Islet of Langerhans (tissue), 1 donor: ENCODE measurements at regions not wholly inside any gene's neighbourhood (a gene's known extent, or its start where the extent isn't known, plus 50 kb on each side); places are given as distances from the start of the nearest gene placed in this dataset.

Experiments
- FAIRE-seq: peaks from one replicate; lab custom pipeline; 2011; peaks lifted over from hg19 to GRCh38; lab: Jason Lieb, UNC

DNA sequence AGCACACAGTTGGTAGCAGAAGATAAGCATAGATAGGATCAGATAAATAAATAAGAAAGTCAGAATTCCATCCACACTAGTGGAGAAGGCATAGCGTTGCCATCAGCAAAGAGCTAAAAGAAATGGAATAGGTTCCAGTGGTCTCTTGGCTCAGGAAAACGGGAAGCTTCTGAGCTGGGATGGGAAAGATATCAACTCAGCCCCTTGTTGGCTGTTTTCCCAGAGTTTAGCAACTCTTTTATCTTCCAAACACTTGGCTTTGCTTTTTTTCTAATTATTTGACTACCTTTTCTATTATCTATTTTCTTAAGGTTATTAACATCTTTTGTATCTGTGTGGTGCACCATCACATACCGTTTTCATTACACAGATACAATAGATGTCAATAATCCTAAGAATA is 445.7 kb upstream of the TRPC7 start:
- FAIRE-seq: no peak

DNA sequence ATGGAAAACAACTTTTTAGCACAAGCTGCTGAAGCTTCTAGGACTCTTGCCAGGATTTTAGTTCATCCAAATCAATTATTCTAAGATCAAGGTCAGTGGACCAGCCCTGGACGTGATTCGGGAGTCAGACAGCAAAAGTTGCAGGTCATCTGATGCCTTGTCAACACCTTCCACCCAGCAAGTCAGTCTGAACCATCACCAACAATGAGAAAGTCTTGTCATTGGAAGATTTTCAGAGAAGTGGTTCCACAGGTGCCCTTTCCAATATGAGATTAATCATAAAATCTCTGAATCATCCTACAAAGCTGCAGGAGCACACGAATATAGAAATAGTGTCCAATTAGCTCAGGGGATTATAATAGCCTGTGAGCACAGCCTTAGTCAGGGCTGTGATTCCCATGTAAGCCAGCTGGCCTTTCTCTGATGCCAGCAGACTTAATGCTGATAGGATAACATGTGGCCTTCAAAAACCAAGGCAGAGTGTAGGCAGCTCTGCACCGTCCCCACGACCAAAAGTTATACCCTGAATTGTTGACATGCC is 445.0 kb upstream of the TRPC7 start:
- FAIRE-seq: no peak

DNA sequence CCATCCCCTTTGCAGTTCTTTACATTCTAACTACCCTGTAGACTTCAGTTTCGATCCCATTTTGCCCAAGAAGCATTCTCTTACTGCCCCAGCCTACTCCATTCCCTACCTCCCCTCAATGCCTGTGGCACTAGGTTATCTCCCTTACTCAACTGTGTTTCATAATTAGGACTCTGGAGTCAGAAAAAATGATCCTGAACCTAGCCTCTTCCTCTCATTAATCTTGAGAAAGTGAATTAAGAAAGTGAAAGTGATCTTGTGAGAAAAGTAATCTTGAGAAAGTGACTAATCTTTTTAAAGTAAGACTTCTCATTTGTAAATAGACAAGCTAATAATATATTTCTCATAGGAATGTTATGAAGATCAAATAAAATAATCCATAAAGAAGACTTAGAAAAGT is 444.0 kb upstream of the TRPC7 start:
- FAIRE-seq: no peak

DNA sequence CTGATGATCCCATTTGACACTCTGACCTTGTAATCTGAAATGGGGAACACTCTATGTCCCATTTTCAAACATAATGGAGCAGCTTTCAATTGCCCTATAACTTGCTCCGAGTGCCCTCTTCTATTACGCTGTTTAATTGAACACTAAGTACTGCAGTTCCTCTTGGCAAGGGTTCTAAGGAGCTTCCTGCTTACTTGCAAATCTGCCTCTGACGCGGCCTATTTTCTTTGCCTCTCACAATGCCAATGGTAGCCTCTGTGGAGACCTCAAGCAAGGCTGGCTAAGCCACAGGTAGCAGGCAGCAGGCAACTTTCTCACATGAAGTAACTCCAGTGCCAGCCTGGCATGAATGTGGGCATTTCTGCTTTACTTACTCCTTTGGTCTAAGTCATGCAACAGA is 443.4 kb upstream of the TRPC7 start:
- FAIRE-seq: no peak

DNA sequence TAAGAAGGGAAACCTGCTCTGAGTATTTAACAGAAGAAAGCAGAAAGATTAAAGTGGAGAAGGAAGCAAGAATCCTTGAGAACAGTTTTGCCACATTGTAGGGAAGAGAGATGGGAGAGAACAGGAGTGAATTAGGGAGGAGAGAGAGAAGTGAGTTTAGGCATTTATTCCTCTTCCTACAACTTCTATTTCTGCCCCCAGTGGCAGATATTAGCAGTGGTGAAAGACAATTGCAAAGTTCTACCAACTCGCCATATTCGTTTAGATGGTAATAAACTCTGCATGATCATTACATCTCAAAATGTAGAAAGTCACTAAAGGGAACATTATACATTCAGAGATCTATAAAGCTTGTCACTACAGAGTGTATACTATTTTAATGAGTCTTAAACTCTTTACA is 440.1 kb upstream of the TRPC7 start:
- no peak for FAIRE-seq

DNA sequence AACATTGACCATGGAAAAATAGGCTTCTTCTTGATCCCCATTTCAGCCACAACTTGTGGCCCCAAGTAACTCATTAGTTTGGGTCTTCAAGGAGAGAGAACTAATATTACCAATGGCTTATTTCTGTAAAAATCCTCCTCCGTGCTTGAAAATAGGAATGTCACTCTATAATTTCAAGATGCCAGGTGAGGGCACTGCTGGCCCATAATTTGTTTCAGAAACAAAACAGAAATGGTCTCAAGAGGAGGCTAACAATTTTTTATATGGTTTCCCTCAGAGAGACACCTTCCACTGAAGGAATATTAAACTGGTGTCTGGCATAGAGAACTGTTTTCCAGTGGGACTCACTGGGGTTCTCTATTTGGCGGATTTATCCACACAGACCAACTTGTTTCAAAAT is 437.0 kb upstream of the TRPC7 start:
- FAIRE-seq: peak; percentile 96

DNA sequence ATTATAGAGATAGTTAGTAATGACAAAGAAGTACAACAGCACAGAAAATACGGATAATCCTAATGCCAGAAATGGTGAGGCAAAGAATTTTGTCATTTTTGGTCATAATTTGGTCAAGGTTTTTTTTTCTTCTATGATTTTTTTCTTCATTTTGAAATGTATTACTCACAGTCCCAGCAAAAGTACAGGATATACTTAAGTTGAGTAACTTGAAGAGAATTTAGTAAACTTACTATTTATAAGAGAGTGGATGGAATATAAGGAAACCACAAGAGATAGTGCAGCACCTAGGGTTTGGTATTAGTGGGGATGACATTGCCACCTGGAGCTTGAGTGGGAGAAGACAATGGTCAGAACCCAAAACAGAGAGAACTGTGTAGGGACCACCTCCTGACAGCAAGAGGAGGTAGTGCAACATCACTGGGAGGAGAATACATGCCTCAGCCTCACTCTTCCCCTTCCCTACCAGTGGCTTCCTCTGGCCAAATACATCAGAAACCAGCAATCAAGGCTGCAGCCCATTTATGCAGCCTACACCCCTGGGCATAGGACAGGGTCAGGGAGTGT is 434.5 kb upstream of the TRPC7 start:
- FAIRE-seq: no peak

DNA sequence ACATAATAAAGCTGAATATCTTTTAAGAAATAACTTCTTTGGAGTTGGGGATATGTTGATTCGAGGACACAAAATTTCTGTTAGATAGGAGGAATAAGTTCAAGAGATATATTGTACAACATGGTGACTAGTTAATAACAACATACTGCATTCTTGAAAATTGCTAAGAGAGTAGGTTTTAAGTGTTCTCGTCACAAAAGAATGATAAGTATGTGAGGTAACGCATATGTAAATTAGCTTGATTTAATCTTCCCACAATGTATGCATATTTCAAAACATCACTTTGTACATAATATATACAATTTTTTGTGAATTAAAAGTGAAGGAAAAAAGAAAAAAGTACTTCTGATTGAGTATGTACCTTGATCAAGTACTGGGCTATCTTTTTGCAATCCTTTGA is 428.0 kb upstream of the TRPC7 start:
- no peak for FAIRE-seq

DNA sequence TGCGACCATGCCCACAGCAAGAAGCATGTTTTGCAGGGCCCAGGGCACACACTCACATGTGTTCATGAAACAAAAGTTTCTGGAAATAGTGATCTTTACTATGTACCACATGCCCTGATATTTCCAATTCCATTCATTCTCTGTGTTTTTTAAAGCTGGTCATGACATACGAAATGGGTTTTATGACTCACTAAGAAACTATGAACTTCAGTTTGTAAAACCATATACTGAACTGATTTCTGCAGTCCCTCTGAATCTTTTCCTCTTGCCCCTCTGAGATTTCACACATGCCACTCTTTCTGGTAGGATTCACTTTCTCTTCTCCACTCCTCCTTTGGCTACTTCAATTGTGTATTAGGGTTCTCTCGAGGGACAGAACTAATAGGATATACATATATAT is 416.1 kb upstream of the TRPC7 start:
- FAIRE-seq: no peak

DNA sequence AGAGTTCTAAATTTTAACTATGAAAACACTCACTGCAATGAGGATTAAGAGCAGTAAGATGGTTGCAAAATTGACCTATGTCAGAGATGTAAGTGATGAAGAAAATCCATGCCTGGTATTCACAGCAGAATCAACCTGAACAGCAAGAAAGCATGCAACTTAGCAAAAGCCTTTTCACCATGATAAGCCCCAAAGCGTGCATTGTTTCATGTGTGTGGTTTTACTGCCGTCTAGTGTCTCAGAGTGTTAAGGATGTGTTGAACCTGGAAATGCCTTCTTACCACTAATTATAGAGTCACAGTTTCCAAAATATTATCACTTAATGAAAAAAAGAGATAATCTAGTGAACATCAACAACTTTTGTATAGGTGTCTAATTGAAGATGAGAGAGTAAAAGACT is 415.2 kb upstream of the TRPC7 start:
- FAIRE-seq: no peak

DNA sequence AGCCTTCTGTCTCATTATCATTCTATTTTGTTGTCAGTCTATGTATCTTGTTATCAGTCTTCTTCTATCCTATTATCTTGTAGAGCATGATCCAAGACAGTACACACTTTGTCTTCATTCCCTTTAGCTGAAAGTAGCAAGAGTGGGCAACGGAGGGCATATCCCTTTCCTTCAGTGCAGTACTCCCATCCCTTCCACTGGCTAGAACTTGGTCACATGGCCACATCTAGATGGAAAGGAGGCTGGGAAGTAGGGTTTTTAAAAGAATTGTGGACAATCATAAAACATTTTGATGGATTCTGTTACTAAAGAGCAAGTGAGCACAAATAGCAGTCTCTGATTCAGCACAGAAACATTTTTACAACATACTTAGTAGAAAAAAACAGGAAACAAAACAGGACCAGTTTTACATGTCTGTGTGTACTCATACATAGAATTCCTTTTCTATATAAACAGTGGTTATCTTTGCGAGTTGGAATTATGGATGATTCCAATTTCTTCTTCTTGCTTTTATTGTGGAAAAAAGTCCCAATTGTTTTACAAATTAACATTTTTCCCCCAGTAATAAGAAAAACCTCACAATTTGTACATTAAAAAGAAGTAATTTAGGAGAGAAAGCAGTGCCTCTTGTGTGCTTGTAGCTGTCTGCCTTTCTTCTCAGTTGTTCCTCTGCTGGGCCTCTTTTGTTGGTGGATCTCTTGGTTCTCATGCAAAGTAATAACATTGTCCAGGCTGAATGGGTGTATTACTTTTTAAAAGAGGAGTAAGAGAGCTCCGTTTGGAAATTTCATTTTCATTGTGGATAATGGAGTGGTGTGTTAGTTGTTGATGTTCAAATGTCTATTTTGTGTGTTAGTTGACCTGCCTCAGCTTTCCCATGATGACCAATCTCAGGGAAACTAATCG is 410.9 kb upstream of the TRPC7 start:
- no peak for FAIRE-seq

DNA sequence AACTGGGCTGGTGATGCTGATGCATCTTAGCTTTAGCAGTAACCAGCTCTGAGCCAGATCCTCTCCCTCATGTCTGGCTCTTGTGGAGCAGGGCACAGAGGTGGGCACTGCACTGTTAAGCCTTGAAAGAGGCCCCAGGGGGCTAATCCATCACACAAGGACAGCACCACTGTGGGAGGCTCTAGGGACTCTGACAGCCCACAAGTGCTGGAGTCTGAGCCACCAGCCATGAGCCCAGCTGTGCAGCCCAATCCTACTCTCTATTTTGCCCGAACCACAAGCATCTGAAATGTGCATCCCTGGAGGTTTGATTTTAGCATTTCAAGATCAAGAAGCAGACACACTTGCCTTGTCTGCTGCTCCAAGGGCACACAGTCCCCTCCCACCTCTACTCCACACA is 407.1 kb upstream of the TRPC7 start:
- no peak for FAIRE-seq

DNA sequence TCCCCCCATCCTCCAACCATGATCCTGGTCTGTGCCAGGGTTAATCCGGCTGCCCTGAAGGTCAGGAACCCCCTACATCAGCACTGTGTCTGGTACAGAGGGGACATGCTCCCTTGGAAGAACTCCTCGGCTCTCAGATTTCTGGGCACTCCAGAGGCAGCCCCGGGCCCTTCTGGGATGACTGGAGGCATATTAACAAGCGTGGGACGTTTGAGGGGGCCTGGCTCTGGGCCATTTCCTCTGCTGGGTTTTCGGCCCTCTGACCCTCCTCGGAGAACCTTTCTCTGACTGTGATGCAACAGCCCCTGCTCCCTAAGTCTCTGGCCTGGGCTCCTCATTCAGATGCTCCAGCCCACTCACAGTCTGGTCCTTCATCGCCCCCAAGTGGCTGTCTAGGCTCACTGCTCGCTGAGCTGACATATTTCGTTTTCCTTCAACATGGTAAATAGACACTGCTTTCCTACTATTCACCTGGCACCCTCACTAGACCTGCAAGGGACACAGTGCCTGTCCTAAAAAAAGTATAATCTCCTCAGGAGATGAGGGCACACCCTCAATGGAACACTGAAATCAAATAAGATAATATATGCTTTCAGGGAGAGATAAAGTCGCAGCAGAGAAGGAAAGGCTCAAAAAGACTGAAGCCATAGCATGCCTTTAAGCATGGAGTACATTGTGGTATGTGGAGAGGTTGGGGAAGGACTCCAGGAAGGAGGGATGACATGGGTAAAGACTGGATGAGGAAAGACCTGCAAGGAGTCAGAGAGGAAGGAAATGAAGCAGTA is 404.7 kb upstream of the TRPC7 start:
- FAIRE-seq: no peak

DNA sequence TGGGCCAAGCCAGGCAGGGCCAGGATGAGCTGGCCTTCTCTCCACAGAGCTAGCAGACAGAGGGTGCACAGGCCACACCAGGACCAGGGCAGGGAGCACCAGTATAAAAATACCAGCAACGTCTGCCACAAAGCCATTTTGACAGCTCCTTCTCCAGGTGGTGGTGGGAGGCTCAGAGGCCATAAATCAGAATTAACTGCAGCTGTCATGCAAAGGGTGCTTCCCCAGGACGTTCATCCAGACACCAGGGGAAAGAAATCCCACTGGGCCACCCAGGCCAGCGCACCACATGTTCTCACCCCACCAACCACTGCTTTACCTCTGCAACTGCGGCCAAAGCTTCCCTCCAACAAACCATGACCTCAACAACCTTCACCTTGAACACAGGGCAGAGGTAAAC is 403.7 kb upstream of the TRPC7 start:
- no peak for FAIRE-seq

DNA sequence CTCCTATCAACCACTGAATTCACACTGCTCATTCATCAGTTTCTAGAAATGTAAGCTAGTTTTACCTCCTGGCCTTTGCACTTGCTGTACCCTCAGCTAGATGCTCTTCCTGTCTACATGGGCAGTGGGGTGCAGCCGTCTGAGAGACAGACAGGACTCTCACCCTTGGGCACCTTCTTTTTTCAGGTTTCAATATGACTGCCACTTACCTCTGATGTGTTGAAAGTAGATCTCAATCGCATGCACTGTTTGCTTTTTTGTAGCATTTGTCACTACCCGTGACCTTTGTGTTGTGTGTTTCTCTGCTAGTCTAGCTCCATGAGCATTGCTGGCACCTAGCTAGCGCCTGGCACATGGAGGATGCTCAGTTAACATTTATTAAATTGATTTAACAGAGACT is 403.1 kb upstream of the TRPC7 start:
- FAIRE-seq: no peak

DNA sequence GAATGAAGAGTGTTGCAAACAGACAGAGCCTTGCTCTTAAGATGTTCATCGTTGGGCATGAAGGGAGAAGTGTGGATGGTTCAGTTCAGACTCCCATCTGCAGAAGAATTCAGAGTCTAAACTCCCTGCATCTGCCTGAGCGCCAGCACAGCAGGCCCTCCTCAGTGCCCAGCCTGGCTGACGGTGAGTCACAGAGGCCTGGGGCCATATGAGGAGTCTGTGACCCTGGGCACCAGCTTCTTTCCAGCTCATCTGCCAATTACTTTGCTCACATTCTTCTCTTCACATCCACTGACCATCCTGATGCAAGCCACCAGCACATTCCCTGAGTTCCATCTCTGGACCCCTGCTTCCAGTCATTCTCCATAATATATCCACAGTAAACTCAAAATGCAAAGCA is 401.1 kb upstream of the TRPC7 start:
- FAIRE-seq: no peak

DNA sequence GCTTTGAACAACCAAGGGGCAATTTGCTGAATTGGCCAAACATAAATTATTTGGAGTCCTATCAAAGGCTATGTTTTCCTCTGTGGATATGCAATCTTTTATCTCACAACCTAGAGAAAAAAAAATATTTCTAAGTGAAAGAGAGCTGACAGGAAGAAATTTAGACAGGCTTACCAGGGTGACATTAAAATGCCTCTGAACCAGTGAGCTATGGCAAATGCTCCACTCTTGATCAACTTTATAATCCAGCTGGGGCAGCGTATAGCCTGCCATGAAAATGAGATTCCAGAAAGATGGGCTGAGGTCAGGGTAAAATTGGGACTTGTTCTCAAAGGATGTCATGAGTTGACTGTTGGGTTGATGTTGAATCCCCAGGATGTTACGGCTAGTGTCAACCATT is 399.3 kb upstream of the TRPC7 start:
- FAIRE-seq: no peak

DNA sequence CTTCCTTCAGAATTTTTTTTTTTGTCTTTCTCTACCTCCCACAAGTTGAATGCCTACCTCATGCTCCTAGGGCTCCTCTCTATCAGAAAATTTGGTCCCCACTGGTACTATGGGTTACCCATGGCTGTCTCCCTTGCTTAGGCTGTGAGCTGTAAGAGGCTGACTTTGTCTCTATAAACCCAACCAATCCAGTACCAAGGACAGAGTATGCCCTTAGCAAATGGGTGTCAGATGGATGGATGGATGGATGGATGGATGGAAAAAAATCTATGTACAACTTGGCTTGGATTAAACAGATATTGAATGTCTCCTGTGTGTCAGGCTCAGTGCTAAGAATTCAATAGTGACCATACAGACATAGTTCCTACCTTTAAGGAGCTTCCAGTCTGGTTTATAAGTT is 398.2 kb upstream of the TRPC7 start:
- FAIRE-seq: no peak

DNA sequence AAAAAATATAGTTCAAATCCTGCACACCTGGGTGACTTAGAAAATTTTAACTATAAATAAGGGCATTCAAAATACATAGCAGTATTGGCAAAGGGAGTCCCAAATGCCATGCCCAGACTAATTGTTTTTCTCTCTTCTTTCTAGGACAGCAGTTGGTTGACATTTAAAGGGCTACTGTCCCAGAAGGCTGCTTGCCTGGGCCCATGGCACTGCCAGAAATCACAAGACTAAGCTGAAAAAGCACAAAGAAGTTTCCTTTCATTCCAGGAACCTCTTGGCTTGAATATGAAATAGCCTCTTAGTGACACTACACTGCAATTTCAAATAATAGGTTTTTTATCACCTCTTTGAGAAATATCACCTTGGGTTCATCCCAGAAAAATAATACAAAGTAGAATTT is 388.9 kb upstream of the TRPC7 start:
- FAIRE-seq: no peak

DNA sequence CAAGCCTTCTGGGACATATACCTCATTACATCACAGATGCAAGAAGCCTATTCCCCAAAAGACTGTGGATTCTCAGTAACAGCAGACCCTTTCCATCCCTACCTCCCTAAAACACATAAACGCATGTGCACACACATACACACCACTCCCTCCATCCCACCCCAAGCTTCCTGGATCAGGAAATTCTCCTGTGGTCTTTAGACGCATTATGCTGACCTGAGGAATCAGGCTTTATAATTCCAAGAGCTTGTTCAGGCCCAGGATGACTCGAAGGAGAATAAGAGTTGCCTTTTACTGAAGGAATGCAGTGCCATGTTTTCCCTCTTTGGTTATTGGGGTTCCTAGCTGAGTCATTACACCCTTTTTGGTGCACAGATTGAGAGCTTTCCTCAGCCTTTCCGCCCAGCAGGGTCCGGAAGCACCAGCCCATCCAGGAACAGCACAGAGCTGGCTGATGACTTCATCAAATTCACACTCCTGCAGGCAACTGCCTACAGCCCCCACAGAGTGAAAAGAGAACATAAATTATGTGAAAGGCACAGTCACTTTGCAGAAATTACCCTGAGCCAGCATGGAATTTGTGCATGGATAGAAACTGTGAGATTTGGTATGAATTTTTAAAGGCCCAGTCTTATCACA is 385.0 kb upstream of the TRPC7 start:
- FAIRE-seq: no peak

DNA sequence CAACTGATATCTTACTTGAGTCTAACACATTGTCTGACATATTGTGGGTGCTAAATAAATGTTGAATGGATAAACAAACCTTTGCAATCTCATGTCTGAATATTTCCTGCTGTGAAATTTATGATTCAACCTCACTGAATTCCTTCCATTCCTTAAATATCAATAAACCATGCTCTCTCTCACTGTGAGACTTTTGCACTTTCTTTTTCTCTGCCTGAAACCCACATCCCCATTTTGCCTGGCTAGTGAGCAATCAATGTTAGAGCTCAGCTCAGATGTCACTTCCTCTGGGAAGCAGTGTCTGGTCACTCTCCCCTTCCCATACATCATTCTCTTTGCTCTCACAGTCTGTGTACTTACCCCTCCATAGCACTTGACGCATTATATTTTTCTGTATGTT is 383.7 kb upstream of the TRPC7 start:
- FAIRE-seq: no peak

DNA sequence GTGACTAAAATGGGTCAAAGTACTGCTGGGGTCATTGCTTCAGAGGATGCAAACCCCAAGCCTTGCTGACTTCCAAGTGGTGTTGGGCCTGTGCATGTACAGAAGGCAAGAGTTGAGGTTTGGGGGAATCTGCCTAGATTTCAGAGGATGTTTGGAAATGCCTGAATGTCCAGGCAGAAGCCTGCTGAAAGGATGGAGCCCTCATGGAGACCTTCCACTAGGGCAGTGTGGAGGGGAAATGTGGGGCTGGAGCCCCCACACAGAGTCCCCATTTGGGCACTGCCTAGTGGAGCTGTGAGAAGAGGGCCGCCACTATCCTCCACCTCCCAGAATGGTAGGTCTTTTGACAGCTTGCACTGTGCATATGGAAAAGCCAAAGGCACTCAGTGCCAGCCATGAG is 377.7 kb upstream of the TRPC7 start:
- FAIRE-seq: no peak

DNA sequence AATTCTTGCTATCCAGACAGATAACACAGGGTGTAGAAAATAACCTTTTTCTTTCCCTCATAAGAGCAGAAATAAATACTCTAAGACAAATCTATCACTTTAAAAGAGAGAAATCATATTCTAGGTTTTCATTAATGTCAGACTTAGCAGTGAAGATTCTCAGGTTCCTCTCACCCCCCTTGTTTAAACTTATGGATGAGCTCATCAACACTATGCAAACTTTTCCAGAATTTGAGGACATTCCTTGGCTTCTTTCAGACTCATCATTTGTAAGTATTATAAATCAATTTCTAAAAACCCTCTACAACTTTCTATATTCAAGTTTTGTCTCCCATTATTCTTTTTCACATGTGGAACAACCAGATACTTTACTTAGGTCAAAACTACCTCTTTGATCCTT is 374.9 kb upstream of the TRPC7 start:
- no peak for FAIRE-seq
